ENCODE measurements at regions not wholly inside any gene's neighbourhood (a gene's known extent, or its start where the extent isn't known, plus 50 kb on each side); places are given as distances from the start of the nearest gene placed in this dataset.
"Not testable (repeated sequence)": the region's sequence is repeated elsewhere in the genome, so short reads cannot be mapped to it uniquely, and the experiment has no call there.

DNA sequence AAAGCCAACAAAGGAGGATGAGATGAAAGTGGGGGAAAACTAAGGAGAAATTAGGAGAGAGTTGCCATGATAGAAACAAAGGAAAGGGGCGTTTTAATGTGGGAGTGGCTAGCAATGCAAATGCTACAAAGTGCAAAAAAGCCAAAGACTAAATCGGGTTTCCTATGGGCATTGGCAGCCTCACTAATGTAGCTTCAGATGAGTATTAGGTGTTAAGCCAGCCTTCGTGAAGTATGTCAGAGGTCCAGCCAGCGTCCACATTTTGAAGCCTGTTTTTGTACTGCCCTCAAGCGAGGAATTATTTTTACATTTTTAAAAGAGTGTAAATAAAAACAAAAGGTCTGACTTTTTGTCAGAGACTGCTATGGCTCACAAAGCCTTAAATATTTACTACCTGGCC lies 60.4 kb upstream of the TPTE start:
- not testable (repeated sequence) for TF ChIP-seq POLR2A (IDR thresholded peaks at IDR 0.05)
- TF ChIP-seq, protein P1, sequence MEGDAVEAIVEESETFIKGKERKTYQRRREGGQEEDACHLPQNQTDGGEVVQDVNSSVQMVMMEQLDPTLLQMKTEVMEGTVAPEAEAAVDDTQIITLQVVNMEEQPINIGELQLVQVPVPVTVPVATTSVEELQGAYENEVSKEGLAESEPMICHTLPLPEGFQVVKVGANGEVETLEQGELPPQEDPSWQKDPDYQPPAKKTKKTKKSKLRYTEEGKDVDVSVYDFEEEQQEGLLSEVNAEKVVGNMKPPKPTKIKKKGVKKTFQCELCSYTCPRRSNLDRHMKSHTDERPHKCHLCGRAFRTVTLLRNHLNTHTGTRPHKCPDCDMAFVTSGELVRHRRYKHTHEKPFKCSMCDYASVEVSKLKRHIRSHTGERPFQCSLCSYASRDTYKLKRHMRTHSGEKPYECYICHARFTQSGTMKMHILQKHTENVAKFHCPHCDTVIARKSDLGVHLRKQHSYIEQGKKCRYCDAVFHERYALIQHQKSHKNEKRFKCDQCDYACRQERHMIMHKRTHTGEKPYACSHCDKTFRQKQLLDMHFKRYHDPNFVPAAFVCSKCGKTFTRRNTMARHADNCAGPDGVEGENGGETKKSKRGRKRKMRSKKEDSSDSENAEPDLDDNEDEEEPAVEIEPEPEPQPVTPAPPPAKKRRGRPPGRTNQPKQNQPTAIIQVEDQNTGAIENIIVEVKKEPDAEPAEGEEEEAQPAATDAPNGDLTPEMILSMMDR (IDR thresholded peaks at IDR 0.05): not testable (repeated sequence)

All from prostate gland (tissue), 2 donors.